Neural crest cell (in vitro differentiated cells): ENCODE measurements at regions not wholly inside any gene's neighbourhood (a gene's known extent, or its start where the extent isn't known, plus 50 kb on each side); places are given as distances from the start of the nearest gene placed in this dataset.

ENCODE experiments used
- DNase-seq: peaks from one replicate; pipeline ENCODE4 v3.0.0; 2021; ENCODE audit warnings: low read depth, mixed read lengths, low spot score
- H3K27ac Mint-ChIP-seq: one replicate; pipeline ENCODE4 v1.8.0; 2021; ENCODE audit warnings: mild to moderate bottlenecking, mixed read lengths; ENCODE audit not compliant: unreplicated experiment
- H3K27me3 Mint-ChIP-seq: 2 replicates; pipeline ENCODE4 v1.8.0; 2021; ENCODE audit warnings: low read depth, mild to moderate bottlenecking, mixed read lengths
- H3K36me3 Mint-ChIP-seq: 2 replicates; pipeline ENCODE4 v1.8.0; 2021; ENCODE audit warnings: low read depth, mild to moderate bottlenecking, mixed read lengths
- H3K4me1 Mint-ChIP-seq: 2 replicates; pipeline ENCODE4 v1.8.0; 2021; ENCODE audit warnings: mixed read lengths
- H3K4me3 Mint-ChIP-seq: one replicate; pipeline ENCODE4 v1.8.0; 2021; ENCODE audit warnings: mild to moderate bottlenecking, mixed read lengths
- H3K9me3 Mint-ChIP-seq: 2 replicates; pipeline ENCODE4 v1.8.0; 2021; ENCODE audit warnings: mixed read lengths
- CTCF ChIP-seq: fragments of 200-600 bp; sonication (generic); conservative IDR thresholded peaks from 2 replicates; pipeline ENCODE4 v1.5.0; 2021; ENCODE audit warnings: antibody characterized with exemption, mild to moderate bottlenecking

- Mint-ChIP-seq H3K4me3 (no peak overlapping the region), H3K9me3 (peaks cover 8% of the 10 kb centered on the region), H3K27ac (no peak overlapping the region), H3K4me1 (no peaks in the 10 kb centered on the region), H3K27me3 (peaks cover 2% of the 10 kb centered on the region), H3K36me3 (no peaks in the 10 kb centered on the region)
- no peak for TF ChIP-seq CTCF
- DNase-seq = no peak
Observed at GRCh38 chr10:6342096-6342685, 139.5 kb downstream of the PFKFB3 start.

- no peak for DNase-seq
- Mint-ChIP-seq H3K27me3 (peaks cover 2% of the 10 kb centered on the region), H3K9me3 (peaks cover 8% of the 10 kb centered on the region), H3K4me1 (no peaks in the 10 kb centered on the region), H3K27ac (no peak overlapping the region), H3K4me3 (no peak overlapping the region), H3K36me3 (no peaks in the 10 kb centered on the region)
- TF ChIP-seq CTCF = no peak
Observed at GRCh38 chr10:6343305-6344010, 140.7 kb downstream of the PFKFB3 start.

GRCh38 chr10:6345404-6345803 lies 142.7 kb downstream of the PFKFB3 start:
- TF ChIP-seq CTCF = no peak
- H3K27ac Mint-ChIP-seq = no peak overlapping the region
- H3K4me1 Mint-ChIP-seq = no peaks in the 10 kb centered on the region
- H3K36me3 Mint-ChIP-seq = no peaks in the 10 kb centered on the region
- DNase-seq = no peak
- no peaks in the 10 kb centered on the region for H3K27me3 Mint-ChIP-seq
- H3K9me3 Mint-ChIP-seq = peaks cover 8% of the 10 kb centered on the region
- H3K4me3 Mint-ChIP-seq = no peak overlapping the region

GRCh38 chr10:6346631-6347030 lies 143.9 kb downstream of the PFKFB3 start:
- TF ChIP-seq CTCF = no peak
- no peak overlapping the region for H3K27ac Mint-ChIP-seq
- H3K4me1 Mint-ChIP-seq = no peaks in the 10 kb centered on the region
- no peaks in the 10 kb centered on the region for H3K27me3 Mint-ChIP-seq
- no peak for DNase-seq
- H3K4me3 Mint-ChIP-seq = no peak overlapping the region
- no peaks in the 10 kb centered on the region for H3K36me3 Mint-ChIP-seq
- peaks cover 8% of the 10 kb centered on the region for H3K9me3 Mint-ChIP-seq

GRCh38 chr10:6347391-6347951 lies 144.7 kb downstream of the PFKFB3 start:
- no peak overlapping the region for H3K4me3 Mint-ChIP-seq
- no peaks in the 10 kb centered on the region for H3K36me3 Mint-ChIP-seq
- TF ChIP-seq CTCF = no peak
- no peak for DNase-seq
- H3K9me3 Mint-ChIP-seq = peaks cover 8% of the 10 kb centered on the region
- H3K4me1 Mint-ChIP-seq = no peaks in the 10 kb centered on the region
- H3K27ac Mint-ChIP-seq = no peak overlapping the region
- H3K27me3 Mint-ChIP-seq = no peaks in the 10 kb centered on the region
